NOMO-1 (cell line): ENCODE measurements at regions not wholly inside any gene's neighbourhood (a gene's known extent, or its start where the extent isn't known, plus 50 kb on each side); places are given as distances from the start of the nearest gene placed in this dataset.

Experiments used
- DNase-seq, 2 experiments: peaks; one replicate each; lab custom pipeline; 2025; ENCODE audit not compliant: unreplicated experiment in 2 of 2; lab: John Stamatoyannopoulos, UW

- DNase-seq = no peak
Observed at GRCh38 chr5:106755066-106755465, 915.7 kb downstream of the EFNA5 start.

- DNase-seq = no peak
Observed at GRCh38 chr5:106749826-106750225, 920.9 kb downstream of the EFNA5 start.

- DNase-seq = no peak
Observed at GRCh38 chr5:106739127-106739526, 931.6 kb downstream of the EFNA5 start.

GRCh38 chr5:106737111-106737510 is 933.6 kb downstream of the EFNA5 start:
- no peak for DNase-seq

GRCh38 chr5:106732624-106733023 is 938.1 kb downstream of the EFNA5 start:
- DNase-seq = no peak

GRCh38 chr5:106730912-106731311 is 939.8 kb downstream of the EFNA5 start:
- DNase-seq = no peak

GRCh38 chr5:106730506-106730905 is 940.2 kb downstream of the EFNA5 start:
- DNase-seq = no peak

GRCh38 chr5:106728208-106728607 is 942.5 kb downstream of the EFNA5 start:
- no peak for DNase-seq

GRCh38 chr5:106727071-106727470 is 943.7 kb downstream of the EFNA5 start:
- DNase-seq = no peak

- no peak for DNase-seq
Observed at GRCh38 chr5:106720367-106720766, 950.4 kb downstream of the EFNA5 start.

- DNase-seq = no peak
Observed at GRCh38 chr5:106699796-106700195, 970.9 kb downstream of the EFNA5 start.

GRCh38 chr5:106699198-106699597 is 971.5 kb downstream of the EFNA5 start:
- DNase-seq = no peak

- DNase-seq = no peak
Observed at GRCh38 chr5:106698169-106698568, 972.6 kb downstream of the EFNA5 start.

GRCh38 chr5:106691701-106692100 is 979.0 kb downstream of the EFNA5 start:
- DNase-seq = no peak

- no peak for DNase-seq
Observed at GRCh38 chr5:106690585-106690984, 980.2 kb downstream of the EFNA5 start.

GRCh38 chr5:106680330-106680729 is 990.4 kb downstream of the EFNA5 start:
- no peak for DNase-seq

GRCh38 chr5:106677057-106677456 is 993.7 kb downstream of the EFNA5 start:
- no peak for DNase-seq

GRCh38 chr5:106675687-106676086 is 995.0 kb downstream of the EFNA5 start:
- DNase-seq = no peak

GRCh38 chr5:106673941-106674340 is 996.8 kb downstream of the EFNA5 start:
- DNase-seq = no peak

- no peak for DNase-seq
Observed at GRCh38 chr5:106661866-106662265, 1008.9 kb downstream of the EFNA5 start.

GRCh38 chr5:106660681-106661080 is 1010.1 kb downstream of the EFNA5 start:
- no peak for DNase-seq

- no peak for DNase-seq
Observed at GRCh38 chr5:106658150-106658549, 1012.6 kb downstream of the EFNA5 start.

- no peak for DNase-seq
Observed at GRCh38 chr5:106656821-106657220, 1013.9 kb downstream of the EFNA5 start.

- no peak for DNase-seq
Observed at GRCh38 chr5:106649031-106649430, 1021.7 kb downstream of the EFNA5 start.
